ENCODE measurements at regions not wholly inside any gene's neighbourhood (a gene's known extent, or its start where the extent isn't known, plus 50 kb on each side); places are given as distances from the start of the nearest gene placed in this dataset.

DNA sequence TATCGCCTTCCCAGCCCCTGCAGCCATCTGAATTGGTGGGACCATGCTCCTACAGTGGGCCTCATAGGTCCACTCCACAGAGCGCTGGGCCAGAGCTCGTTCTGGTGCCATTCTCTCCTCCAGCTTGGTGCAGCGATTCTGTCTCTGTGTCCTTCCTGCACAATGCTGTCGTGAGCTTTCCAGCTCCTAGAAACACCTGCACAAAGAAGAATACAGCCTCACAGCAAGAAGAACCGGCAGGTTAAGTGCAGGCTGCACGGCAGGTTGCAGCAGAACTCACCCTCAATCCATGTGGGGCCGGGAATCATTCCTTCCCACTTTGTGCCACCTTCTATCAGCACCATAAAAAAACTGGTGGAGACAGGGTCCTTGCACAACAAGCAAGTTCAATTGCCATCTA is 101.2 kb upstream of the ENPP6 start:
- TF ChIP-seq, protein P1, sequence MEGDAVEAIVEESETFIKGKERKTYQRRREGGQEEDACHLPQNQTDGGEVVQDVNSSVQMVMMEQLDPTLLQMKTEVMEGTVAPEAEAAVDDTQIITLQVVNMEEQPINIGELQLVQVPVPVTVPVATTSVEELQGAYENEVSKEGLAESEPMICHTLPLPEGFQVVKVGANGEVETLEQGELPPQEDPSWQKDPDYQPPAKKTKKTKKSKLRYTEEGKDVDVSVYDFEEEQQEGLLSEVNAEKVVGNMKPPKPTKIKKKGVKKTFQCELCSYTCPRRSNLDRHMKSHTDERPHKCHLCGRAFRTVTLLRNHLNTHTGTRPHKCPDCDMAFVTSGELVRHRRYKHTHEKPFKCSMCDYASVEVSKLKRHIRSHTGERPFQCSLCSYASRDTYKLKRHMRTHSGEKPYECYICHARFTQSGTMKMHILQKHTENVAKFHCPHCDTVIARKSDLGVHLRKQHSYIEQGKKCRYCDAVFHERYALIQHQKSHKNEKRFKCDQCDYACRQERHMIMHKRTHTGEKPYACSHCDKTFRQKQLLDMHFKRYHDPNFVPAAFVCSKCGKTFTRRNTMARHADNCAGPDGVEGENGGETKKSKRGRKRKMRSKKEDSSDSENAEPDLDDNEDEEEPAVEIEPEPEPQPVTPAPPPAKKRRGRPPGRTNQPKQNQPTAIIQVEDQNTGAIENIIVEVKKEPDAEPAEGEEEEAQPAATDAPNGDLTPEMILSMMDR (conservative IDR thresholded peaks at IDR 0.05; ENCODE audit: low read depth, low read length) = no peak
- TF ChIP-seq POLR2A (IDR thresholded peaks at IDR 0.05; ENCODE audit: low read depth, low read length) (no peak), NFE2L2 (IDR thresholded peaks at IDR 0.05; ENCODE audit: low read depth, low read length) (no peak), RAD21 (IDR thresholded peaks at IDR 0.05; ENCODE audit: low read length) (no peak)
- TF ChIP-seq, protein P2, sequence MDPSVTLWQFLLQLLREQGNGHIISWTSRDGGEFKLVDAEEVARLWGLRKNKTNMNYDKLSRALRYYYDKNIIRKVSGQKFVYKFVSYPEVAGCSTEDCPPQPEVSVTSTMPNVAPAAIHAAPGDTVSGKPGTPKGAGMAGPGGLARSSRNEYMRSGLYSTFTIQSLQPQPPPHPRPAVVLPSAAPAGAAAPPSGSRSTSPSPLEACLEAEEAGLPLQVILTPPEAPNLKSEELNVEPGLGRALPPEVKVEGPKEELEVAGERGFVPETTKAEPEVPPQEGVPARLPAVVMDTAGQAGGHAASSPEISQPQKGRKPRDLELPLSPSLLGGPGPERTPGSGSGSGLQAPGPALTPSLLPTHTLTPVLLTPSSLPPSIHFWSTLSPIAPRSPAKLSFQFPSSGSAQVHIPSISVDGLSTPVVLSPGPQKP (IDR thresholded peaks at IDR 0.05; ENCODE audit: borderline replicate concordance, low read depth, low read length) = no peak

Measured in IMR-90 (cell line).